WTC11 (cell line): ENCODE measurements at regions not wholly inside any gene's neighbourhood (a gene's known extent, or its start where the extent isn't known, plus 50 kb on each side); places are given as distances from the start of the nearest gene placed in this dataset.

Experiments used
- ATAC-seq: fragments of 200-7000 bp; cut with Tn5 transposase; 2 replicates; pipeline ENCODE4 v1.10.0; 2021; ENCODE audit warnings: mild to moderate bottlenecking, moderate library complexity
- CTCF ChIA-PET: fragments of 300-600 bp; sonication (Branson Sonifier 250); formaldehyde crosslinking; loops from one replicate; lab custom pipeline; 2021; ENCODE audit warnings: antibody characterized with exemption; lab: Charles Lee
- POLR2A ChIA-PET: fragments of 350-600 bp; sonication (Branson Sonifier 250); formaldehyde crosslinking; loops from one replicate; lab custom pipeline; 2021; ENCODE audit warnings: antibody characterized with exemption; lab: Charles Lee
- DNase-seq: peaks from one replicate; pipeline ENCODE4 v3.0.0; 2021; ENCODE audit warnings: low spot score
- H3K27ac Mint-ChIP-seq: 2 replicates; pipeline ENCODE4 v1.8.0; 2021; ENCODE audit warnings: mixed read lengths
- H3K27me3 Mint-ChIP-seq: 2 replicates; pipeline ENCODE4 v1.8.0; 2021; ENCODE audit warnings: low read depth, mild to moderate bottlenecking, moderate library complexity, mixed read lengths
- H3K36me3 Mint-ChIP-seq: 2 replicates; pipeline ENCODE4 v1.8.0; 2021; ENCODE audit warnings: mixed read lengths
- H3K4me1 Mint-ChIP-seq: 2 replicates; pipeline ENCODE4 v1.8.0; 2022; ENCODE audit warnings: mixed read lengths
- H3K4me3 Mint-ChIP-seq: 2 replicates; pipeline ENCODE4 v1.8.0; 2021; ENCODE audit warnings: mild to moderate bottlenecking, moderate library complexity, mixed read lengths
- H3K9me3 Mint-ChIP-seq: 2 replicates; pipeline ENCODE4 v1.8.0; 2021; ENCODE audit warnings: mixed read lengths
- CREB1 ChIP-seq: sonication (generic); formaldehyde crosslinking; IDR thresholded peaks from 2 replicates; pipeline ENCODE4 v1.8.0; 2023; ENCODE audit warnings: mild to moderate bottlenecking, missing genetic modification reagents
- CREM ChIP-seq: sonication (generic); formaldehyde crosslinking; IDR thresholded peaks from 2 replicates; pipeline ENCODE4 v1.8.1; 2022; ENCODE audit warnings: mild to moderate bottlenecking, missing genetic modification reagents, moderate library complexity
- ESRRA ChIP-seq: sonication (generic); formaldehyde crosslinking; IDR thresholded peaks from 2 replicates; pipeline ENCODE4 v1.8.1; 2022; ENCODE audit warnings: mild to moderate bottlenecking, missing genetic modification reagents, borderline replicate concordance
- ETV6 ChIP-seq: sonication (generic); formaldehyde crosslinking; IDR thresholded peaks from 2 replicates; pipeline ENCODE4 v1.8.1; 2022; ENCODE audit warnings: mild to moderate bottlenecking, missing genetic modification reagents
- FOXP1 ChIP-seq: sonication (generic); formaldehyde crosslinking; IDR thresholded peaks from 2 replicates; pipeline ENCODE4 v1.8.0; 2022; ENCODE audit warnings: missing genetic modification reagents, mild to moderate bottlenecking, moderate library complexity, borderline replicate concordance
- HMGA2 ChIP-seq: fragments of 250-450 bp; sonication (Bioruptor Pico); IDR thresholded peaks from 2 replicates; pipeline ENCODE4 v1.4.0; 2021; ENCODE audit warnings: mild to moderate bottlenecking, moderate library complexity
- IRF2 ChIP-seq: sonication (generic); formaldehyde crosslinking; IDR thresholded peaks from 2 replicates; pipeline ENCODE4 v1.8.0; 2022; ENCODE audit warnings: low read depth, missing genetic modification reagents, borderline replicate concordance
- MYBL2 ChIP-seq: sonication (generic); formaldehyde crosslinking; IDR thresholded peaks from 2 replicates; pipeline ENCODE4 v1.8.1; 2023; ENCODE audit warnings: mild to moderate bottlenecking, moderate library complexity, missing genetic modification reagents
- NR1H2 ChIP-seq: sonication (generic); formaldehyde crosslinking; IDR thresholded peaks from 2 replicates; pipeline ENCODE4 v1.9.0; 2021; ENCODE audit warnings: mild to moderate bottlenecking, moderate library complexity, missing genetic modification reagents
- OVOL2 ChIP-seq: fragments of 250-450 bp; sonication (Bioruptor Pico); IDR thresholded peaks from 2 replicates; pipeline ENCODE4 v1.9.0; 2021; ENCODE audit warnings: mild to moderate bottlenecking, borderline replicate concordance
- PREB ChIP-seq: sonication (generic); formaldehyde crosslinking; IDR thresholded peaks from 2 replicates; pipeline ENCODE4 v1.8.1; 2022; ENCODE audit warnings: mild to moderate bottlenecking, missing genetic modification reagents, moderate library complexity, borderline replicate concordance
- ZNF138 ChIP-seq: sonication (generic); formaldehyde crosslinking; conservative IDR thresholded peaks from 2 replicates; pipeline ENCODE4 v1.8.1; 2022; ENCODE audit warnings: mild to moderate bottlenecking, moderate library complexity, missing genetic modification reagents
- ZNF396 ChIP-seq: fragments of 250-450 bp; sonication (Bioruptor Pico); IDR thresholded peaks from 2 replicates; pipeline ENCODE4 v1.8.0; 2021; ENCODE audit warnings: mild to moderate bottlenecking, moderate library complexity, borderline replicate concordance
- TF ChIP-seq, protein P1 (sequence below): sonication (generic); formaldehyde crosslinking; IDR thresholded peaks from 2 replicates; pipeline ENCODE4 v1.8.1; 2023; ENCODE audit warnings: mild to moderate bottlenecking, missing genetic modification reagents, borderline replicate concordance
- TF ChIP-seq, protein P2 (sequence below): sonication (generic); formaldehyde crosslinking; IDR thresholded peaks from 2 replicates; pipeline ENCODE4 v1.8.0; 2022; ENCODE audit warnings: mild to moderate bottlenecking, missing genetic modification reagents
- TF ChIP-seq, protein P3 (sequence below): fragments of 250-450 bp; sonication (Bioruptor Pico); IDR thresholded peaks from 2 replicates; pipeline ENCODE4 v1.8.0; 2021; ENCODE audit warnings: mild to moderate bottlenecking
- TF ChIP-seq, protein P4 (sequence below): sonication (generic); formaldehyde crosslinking; IDR thresholded peaks from 2 replicates; pipeline ENCODE4 v1.8.1; 2022; ENCODE audit warnings: mild to moderate bottlenecking, moderate library complexity, missing genetic modification reagents
- TF ChIP-seq, protein P5 (sequence below): sonication (generic); formaldehyde crosslinking; IDR thresholded peaks from 2 replicates; pipeline ENCODE4 v1.8.1; 2023; ENCODE audit warnings: mild to moderate bottlenecking, missing genetic modification reagents, moderate library complexity
- TF ChIP-seq, protein P6 (sequence below): sonication (generic); formaldehyde crosslinking; IDR thresholded peaks from 2 replicates; pipeline ENCODE4 v1.8.1; 2022; ENCODE audit warnings: low read depth, mild to moderate bottlenecking, moderate library complexity, missing genetic modification reagents, borderline replicate concordance

GRCh38 chr7:26490640-26491624 is 199.3 kb downstream of the SNX10 start:
- ATAC-seq (no peak), DNase-seq (no peak)
- TF ChIP-seq CREB1 (CRISPR knock-in tag) (no peak), OVOL2 (no peak), HMGA2 (CRISPR knock-in tag) (no peak), IRF2 (CRISPR knock-in tag) (no peak)
- TF ChIP-seq, protein P1, sequence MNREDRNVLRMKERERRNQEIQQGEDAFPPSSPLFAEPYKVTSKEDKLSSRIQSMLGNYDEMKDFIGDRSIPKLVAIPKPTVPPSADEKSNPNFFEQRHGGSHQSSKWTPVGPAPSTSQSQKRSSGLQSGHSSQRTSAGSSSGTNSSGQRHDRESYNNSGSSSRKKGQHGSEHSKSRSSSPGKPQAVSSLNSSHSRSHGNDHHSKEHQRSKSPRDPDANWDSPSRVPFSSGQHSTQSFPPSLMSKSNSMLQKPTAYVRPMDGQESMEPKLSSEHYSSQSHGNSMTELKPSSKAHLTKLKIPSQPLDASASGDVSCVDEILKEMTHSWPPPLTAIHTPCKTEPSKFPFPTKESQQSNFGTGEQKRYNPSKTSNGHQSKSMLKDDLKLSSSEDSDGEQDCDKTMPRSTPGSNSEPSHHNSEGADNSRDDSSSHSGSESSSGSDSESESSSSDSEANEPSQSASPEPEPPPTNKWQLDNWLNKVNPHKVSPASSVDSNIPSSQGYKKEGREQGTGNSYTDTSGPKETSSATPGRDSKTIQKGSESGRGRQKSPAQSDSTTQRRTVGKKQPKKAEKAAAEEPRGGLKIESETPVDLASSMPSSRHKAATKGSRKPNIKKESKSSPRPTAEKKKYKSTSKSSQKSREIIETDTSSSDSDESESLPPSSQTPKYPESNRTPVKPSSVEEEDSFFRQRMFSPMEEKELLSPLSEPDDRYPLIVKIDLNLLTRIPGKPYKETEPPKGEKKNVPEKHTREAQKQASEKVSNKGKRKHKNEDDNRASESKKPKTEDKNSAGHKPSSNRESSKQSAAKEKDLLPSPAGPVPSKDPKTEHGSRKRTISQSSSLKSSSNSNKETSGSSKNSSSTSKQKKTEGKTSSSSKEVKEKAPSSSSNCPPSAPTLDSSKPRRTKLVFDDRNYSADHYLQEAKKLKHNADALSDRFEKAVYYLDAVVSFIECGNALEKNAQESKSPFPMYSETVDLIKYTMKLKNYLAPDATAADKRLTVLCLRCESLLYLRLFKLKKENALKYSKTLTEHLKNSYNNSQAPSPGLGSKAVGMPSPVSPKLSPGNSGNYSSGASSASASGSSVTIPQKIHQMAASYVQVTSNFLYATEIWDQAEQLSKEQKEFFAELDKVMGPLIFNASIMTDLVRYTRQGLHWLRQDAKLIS (CRISPR knock-in tag): no peak
- peaks cover 14% of the 10 kb centered on the region for H3K4me1 Mint-ChIP-seq
- H3K27me3 Mint-ChIP-seq: no peaks in the 10 kb centered on the region
- H3K27ac Mint-ChIP-seq: no peak overlapping the region
- ChIA-PET CTCF (interaction anchor here (0.8 to 2.2 kb wide), 3 partner anchors 114 to 598 kb away, joined by 3 to 6 read pairs (median 5); no protein-coding TSS in a partner anchor), POLR2A (interaction anchor here (0.5 kb wide), 1 partner anchor 418 kb away, joined by 4 read pairs; no protein-coding TSS in a partner anchor)
- H3K4me3 Mint-ChIP-seq: no peak overlapping the region
- no peaks in the 10 kb centered on the region for H3K36me3 Mint-ChIP-seq
- H3K9me3 Mint-ChIP-seq: no peaks in the 10 kb centered on the region

- no peak for ATAC-seq
- CTCF ChIA-PET: interaction anchor here (2.2 kb wide), 1 partner anchor 175 kb away, joined by 6 read pairs; no protein-coding TSS in a partner anchor
Measured at GRCh38 chr7:26492816-26493215, 201.2 kb downstream of the SNX10 start.

GRCh38 chr7:26493737-26494428 is 202.2 kb downstream of the SNX10 start:
- ATAC-seq (no peak), DNase-seq (no peak)
- peaks cover 14% of the 10 kb centered on the region for H3K4me1 Mint-ChIP-seq
- H3K36me3 Mint-ChIP-seq: no peaks in the 10 kb centered on the region
- ChIA-PET POLR2A (no interaction called here), CTCF (no interaction called here)
- no peaks in the 10 kb centered on the region for H3K9me3 Mint-ChIP-seq
- no peaks in the 10 kb centered on the region for H3K27me3 Mint-ChIP-seq
- no peak overlapping the region for H3K4me3 Mint-ChIP-seq
- H3K27ac Mint-ChIP-seq: no peak overlapping the region
- TF ChIP-seq, protein P2, sequence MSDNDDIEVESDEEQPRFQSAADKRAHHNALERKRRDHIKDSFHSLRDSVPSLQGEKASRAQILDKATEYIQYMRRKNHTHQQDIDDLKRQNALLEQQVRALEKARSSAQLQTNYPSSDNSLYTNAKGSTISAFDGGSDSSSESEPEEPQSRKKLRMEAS (CRISPR knock-in tag): no peak
- no peak for TF ChIP-seq MYBL2 (CRISPR knock-in tag)
- TF ChIP-seq, protein P3, sequence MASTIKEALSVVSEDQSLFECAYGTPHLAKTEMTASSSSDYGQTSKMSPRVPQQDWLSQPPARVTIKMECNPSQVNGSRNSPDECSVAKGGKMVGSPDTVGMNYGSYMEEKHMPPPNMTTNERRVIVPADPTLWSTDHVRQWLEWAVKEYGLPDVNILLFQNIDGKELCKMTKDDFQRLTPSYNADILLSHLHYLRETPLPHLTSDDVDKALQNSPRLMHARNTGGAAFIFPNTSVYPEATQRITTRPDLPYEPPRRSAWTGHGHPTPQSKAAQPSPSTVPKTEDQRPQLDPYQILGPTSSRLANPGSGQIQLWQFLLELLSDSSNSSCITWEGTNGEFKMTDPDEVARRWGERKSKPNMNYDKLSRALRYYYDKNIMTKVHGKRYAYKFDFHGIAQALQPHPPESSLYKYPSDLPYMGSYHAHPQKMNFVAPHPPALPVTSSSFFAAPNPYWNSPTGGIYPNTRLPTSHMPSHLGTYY: no peak
- TF ChIP-seq FOXP1 (CRISPR knock-in tag): no peak
- TF ChIP-seq, protein P4, sequence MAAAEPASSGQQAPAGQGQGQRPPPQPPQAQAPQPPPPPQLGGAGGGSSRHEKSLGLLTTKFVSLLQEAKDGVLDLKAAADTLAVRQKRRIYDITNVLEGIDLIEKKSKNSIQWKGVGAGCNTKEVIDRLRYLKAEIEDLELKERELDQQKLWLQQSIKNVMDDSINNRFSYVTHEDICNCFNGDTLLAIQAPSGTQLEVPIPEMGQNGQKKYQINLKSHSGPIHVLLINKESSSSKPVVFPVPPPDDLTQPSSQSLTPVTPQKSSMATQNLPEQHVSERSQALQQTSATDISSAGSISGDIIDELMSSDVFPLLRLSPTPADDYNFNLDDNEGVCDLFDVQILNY: no peak
- no peak for TF ChIP-seq NR1H2 (CRISPR knock-in tag)
- no peak for TF ChIP-seq ETV6
- TF ChIP-seq ZNF138 (CRISPR knock-in tag): no peak
- TF ChIP-seq ESRRA (CRISPR knock-in tag): no peak
- TF ChIP-seq HMGA2 (CRISPR knock-in tag): no peak

More at GRCh38 chr7:26492816-26493215, 201.2 kb downstream of the SNX10 start:
- no peaks in the 10 kb centered on the region for H3K9me3 Mint-ChIP-seq
- TF ChIP-seq CREM (no peak), PREB (no peak), ZNF396 (CRISPR knock-in tag) (no peak)
- TF ChIP-seq, protein P5, sequence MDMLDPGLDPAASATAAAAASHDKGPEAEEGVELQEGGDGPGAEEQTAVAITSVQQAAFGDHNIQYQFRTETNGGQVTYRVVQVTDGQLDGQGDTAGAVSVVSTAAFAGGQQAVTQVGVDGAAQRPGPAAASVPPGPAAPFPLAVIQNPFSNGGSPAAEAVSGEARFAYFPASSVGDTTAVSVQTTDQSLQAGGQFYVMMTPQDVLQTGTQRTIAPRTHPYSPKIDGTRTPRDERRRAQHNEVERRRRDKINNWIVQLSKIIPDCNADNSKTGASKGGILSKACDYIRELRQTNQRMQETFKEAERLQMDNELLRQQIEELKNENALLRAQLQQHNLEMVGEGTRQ (CRISPR knock-in tag): no peak
- TF ChIP-seq, protein P6, sequence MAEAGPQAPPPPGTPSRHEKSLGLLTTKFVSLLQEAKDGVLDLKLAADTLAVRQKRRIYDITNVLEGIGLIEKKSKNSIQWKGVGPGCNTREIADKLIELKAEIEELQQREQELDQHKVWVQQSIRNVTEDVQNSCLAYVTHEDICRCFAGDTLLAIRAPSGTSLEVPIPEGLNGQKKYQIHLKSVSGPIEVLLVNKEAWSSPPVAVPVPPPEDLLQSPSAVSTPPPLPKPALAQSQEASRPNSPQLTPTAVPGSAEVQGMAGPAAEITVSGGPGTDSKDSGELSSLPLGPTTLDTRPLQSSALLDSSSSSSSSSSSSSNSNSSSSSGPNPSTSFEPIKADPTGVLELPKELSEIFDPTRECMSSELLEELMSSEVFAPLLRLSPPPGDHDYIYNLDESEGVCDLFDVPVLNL (CRISPR knock-in tag): no peak
- H3K27me3 Mint-ChIP-seq: no peaks in the 10 kb centered on the region
- DNase-seq: no peak
- no peaks in the 10 kb centered on the region for H3K36me3 Mint-ChIP-seq
- POLR2A ChIA-PET: no interaction called here
- no peak overlapping the region for H3K4me3 Mint-ChIP-seq
- peaks cover 11% of the 10 kb centered on the region for H3K4me1 Mint-ChIP-seq
- H3K27ac Mint-ChIP-seq: no peak overlapping the region
